NCI-H526 treated with DMSO at 0.1 percent for 48 hours (cell line): ENCODE measurements at regions not wholly inside any gene's neighbourhood (a gene's known extent, or its start where the extent isn't known, plus 50 kb on each side); places are given as distances from the start of the nearest gene placed in this dataset.
"Not testable (repeated sequence)": the region's sequence is repeated elsewhere in the genome, so short reads cannot be mapped to it uniquely, and the experiment has no call there.

Experiments used
- DNase-seq: peaks from one replicate; lab custom pipeline; 2025; lab: John Stamatoyannopoulos, UW

- no peak for DNase-seq
These were observed 1322.3 kb downstream of the UQCRFS1 start for GRCh38 chr19:27890696-27891095.

DNA sequence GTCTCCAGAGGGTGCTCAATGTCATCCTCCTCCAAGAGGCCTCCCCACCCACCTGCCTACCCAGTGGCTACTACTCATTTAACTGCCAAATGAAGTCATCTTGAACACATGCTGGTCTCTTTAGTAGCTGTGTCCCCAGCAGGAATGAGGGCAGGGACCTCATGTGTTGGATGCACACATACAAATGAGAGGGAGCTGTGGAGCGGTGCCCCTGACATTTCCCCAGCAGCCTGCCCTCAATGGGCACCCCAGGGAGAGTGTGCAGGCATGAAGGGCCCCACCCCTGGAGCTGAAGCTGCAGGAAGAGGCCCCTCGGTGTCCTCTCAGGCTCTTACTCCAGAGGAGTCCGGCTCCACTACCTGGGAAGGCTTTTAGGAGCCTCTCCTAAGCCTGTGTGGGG is 1322.7 kb downstream of the UQCRFS1 start:
- no peak for DNase-seq

DNA sequence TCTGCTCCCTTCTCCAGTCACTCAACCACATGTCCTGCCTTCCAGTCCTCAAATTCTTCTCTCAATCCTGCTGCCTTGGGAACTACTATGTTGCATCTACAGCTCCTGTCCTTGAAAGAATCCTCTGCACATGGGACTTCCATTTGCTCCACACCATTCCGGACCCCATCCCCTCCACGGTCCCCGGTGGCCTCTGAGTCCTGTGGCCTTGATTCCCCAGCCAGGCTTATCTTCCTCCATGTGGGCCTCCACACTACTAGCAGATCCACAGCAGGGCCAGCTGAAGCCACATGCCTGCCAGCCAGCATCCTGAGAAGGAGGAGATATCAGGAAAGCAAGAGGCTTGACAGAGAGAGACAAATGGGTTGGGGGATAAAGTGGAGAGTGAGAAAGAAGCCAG is 1323.8 kb downstream of the UQCRFS1 start:
- no peak for DNase-seq

DNA sequence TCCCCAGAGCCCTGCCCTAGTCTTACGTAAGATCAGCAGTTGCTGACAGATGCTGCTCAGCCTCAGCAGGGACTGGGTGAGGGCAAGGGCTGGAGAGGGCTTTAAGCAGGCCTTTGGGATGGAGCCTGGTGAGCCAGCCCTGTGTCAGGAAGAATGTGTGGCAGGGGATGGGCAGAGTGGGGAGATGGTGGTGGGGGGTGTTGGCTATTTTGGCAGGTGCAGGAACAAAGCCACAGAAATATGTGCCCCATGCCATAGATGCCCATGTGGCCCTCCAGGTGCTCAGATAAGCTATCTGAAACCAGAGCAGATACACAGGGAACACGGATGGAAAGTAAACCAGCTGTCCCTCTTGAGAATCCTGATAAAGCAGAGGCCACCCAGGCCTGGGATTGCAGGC is 1325.0 kb downstream of the UQCRFS1 start:
- no peak for DNase-seq

- DNase-seq, result peak; percentile 4
These were observed 1327.6 kb downstream of the UQCRFS1 start for GRCh38 chr19:27885359-27885758.

- DNase-seq, result no peak
These were observed 1328.6 kb downstream of the UQCRFS1 start for GRCh38 chr19:27884376-27884775.

DNA sequence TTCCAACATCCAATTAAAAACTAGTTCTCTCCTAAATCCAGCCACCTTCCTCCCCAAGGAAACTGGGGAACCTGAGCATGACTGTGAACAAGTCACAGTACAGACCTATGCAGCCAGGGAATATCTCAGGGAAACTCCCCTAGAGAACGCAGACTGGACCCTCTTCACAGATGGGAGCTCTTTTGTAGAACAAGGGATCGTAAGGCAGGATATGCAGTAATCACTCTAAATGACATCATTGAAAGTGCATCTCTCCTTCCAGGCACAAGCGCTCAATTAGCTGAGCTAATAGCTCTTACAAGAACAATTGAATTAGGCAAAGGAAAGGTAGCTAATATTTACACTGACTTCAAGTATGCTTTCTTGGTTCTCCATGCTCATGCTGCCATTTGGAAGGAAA is 1331.7 kb downstream of the UQCRFS1 start:
- DNase-seq, result no peak

DNA sequence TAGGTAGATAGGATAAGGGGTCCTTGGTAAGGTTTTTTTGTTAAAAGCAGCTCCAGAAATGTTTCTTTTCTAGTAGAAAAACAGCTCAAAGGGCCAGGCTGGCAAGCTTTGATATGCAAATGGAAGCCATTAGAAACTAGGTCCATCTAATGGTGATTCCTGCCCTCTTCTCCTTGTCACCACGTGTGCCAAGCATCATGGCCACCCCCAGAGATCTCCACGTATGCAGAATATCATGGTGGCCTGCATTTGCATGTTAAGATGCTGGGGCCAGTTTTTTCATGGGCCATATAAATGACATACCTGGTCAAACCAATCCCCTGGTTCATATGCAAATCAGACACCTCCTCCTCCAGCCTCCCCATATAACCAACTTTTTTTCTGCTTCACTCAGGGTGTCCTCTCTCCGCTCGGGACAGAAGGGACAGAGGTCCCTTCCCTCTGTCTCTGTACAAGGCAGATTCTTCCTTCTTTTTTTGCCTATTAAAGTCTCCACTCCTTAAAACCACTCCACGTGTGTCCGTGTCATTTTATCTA is 1335.9 kb downstream of the UQCRFS1 start:
- DNase-seq, result no peak

- no peak for DNase-seq
These were observed 1336.5 kb downstream of the UQCRFS1 start for GRCh38 chr19:27876489-27876888.

DNA sequence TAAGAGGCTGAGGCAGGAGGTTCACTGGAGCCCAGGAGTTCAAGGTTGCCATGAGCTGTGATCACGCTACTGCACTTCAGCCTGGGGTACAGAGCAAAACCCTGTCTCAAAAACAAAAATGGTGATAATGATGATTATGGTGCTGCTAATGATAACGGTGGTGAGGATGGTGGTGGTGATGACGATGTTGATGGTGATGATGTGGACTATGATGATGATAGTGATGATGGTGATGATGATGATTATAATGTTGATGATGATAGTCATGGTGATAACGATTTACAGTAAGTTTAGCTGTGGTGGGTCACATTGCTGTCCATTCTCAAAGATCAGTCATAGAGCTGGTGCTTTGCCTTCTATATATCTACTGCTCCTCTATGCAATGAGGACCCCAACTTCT is 1340.6 kb downstream of the UQCRFS1 start:
- DNase-seq, result no peak

DNA sequence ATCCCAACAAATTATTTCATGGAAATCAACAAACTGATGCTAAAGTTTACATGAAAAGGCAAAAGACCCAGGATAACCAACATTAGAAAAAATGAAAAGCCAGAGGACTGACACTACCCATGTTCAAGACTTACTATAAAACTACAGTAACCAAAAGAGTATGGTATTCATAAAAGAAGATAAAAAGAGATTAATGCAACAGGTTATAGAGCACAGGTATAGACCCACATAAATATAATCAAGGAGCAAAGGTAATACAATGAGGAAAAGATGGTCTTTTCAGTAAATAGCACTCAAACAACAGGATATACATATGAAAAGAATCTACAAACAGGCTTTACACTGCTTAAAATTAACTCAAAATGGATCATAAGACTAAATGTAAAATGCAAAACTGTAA is 1342.7 kb downstream of the UQCRFS1 start:
- no peak for DNase-seq

- no peak for DNase-seq
These were observed 1344.9 kb downstream of the UQCRFS1 start for GRCh38 chr19:27868007-27868406.

GRCh38 chr19:27865927-27866777 is 1346.8 kb downstream of the UQCRFS1 start:
- no peak for DNase-seq

- DNase-seq, result no peak
These were observed 1351.5 kb downstream of the UQCRFS1 start for GRCh38 chr19:27861411-27861975.

GRCh38 chr19:27860309-27860934 is 1352.5 kb downstream of the UQCRFS1 start:
- DNase-seq, result no peak

DNA sequence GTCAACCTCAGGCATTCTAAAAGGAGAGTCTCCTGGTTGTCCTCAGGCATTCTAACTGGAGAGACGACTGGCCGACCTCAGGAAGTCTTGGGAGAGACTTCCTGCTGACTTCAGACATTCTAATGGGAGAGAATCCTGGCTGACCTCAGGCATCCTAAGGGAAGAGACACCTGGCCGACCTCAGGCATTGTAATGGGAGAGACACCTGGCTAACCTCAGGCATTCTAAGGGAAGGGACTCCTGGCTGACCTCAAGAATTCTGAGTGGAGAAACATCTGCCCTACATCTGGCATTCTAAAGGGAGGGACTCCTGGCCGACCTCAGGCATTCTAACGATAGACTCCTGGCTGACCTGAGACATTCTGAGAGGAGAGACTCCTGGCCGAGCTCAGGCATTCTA is 1353.3 kb downstream of the UQCRFS1 start:
- DNase-seq, result no peak

DNA sequence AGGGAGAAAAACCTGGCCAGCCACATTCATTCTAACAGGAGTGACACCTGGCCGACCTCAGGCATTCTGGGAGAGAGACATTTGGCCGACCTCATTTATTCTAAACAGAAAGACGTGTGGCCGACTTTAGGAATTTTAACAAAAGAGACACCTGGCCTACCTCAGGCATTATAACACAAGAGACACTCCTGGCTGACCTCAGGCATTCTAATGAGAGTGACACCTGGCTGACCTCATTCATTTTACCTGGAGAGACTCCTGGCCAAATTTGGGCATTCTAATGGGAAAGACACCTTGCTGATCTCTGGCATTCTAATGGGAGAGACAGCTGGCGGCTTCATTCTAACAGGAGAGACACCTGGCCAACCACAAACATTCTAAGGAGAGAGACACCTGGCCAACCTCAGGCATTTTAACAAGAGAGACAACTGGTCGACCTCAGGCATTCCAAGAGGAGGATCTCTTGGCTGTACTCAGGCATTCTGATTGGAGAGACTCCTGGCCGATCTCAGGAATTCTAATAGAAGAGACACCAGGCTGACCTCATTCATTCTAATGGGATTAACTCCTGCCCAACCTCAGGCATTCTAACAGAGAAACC is 1353.9 kb downstream of the UQCRFS1 start:
- no peak for DNase-seq

DNA sequence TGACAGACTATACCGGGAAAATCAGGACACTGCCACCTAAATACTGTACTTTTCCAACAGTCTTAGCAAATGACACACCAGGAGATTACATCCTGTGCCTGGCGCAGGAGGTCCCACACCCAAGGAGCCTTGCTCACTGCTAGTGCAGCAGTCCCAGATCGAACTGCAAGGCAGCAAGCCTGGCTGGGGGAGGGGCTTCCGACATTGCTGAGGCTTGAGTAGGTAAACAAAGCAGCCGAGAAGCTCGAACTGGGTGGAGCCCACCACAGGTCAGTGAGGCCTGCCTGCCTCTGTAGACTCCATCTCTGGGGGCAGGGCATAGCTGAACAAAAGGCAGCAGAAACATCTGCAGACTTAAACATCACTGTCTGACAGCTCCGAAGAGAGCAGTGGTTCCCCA is 1360.0 kb downstream of the UQCRFS1 start:
- not testable (repeated sequence) for DNase-seq

- no peak for DNase-seq
These were observed 1361.3 kb downstream of the UQCRFS1 start for GRCh38 chr19:27851543-27852060.

DNA sequence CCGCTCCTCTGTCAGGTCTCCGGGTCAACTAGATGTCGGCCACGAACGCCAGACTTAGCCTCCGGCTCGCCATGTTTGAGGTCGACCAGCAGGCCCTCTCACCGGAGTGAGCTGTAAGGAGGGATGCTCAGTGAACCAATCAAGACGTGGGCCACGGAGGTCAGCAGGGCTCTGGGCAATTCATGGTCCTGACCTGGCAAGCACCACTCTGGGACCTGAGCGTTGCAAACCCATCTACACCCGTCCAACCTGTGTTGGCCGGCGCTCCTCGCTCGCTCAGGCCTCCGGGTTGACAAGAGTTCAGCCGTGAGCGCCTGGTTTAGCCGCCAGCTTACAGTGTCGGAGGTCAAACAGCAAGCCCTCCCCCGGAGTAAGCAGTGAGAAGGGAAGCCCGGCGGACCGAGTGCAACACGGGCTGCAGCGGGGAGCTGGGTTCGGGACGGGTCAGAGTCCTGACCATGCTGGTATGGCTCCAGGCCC is 1361.9 kb downstream of the UQCRFS1 start:
- DNase-seq, result no peak

DNA sequence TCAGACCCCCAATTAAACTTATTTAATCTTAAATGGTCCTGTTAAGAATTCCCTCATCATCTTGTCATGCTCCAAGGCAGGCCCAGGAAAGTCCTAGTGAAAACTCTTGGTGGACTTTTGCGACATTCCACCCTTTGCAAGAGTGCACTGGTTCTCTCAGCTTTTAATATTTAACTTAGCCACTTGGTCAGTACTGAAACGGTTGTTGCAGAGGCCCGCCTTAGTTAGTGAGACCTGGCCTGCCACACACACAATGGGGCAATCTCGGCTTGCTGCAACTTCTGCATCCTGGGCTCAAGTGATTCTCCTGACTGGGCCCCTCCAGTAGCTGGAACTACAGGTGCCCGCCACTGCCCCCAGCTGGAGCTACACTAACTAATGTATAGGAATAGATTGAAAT is 1366.0 kb downstream of the UQCRFS1 start:
- no peak for DNase-seq

- no peak for DNase-seq
These were observed 1368.7 kb downstream of the UQCRFS1 start for GRCh38 chr19:27844261-27844660.
